HEK293 (cell line): ENCODE measurements at regions not wholly inside any gene's neighbourhood (a gene's known extent, or its start where the extent isn't known, plus 50 kb on each side); places are given as distances from the start of the nearest gene placed in this dataset.

Source experiments
- CTCF ChIP-seq: fragments of 450-650 bp; formaldehyde crosslinking; IDR thresholded peaks from 2 replicates; pipeline ENCODE4 v1.5.1; 2016; ENCODE audit warnings: missing biosample characterization, missing genetic modification characterization
- HOXD13 ChIP-seq: sonication (generic); formaldehyde crosslinking; IDR thresholded peaks from 2 replicates; pipeline ENCODE4 v1.8.0; 2022; ENCODE audit warnings: missing genetic modification reagents, borderline replicate concordance
- MYNN ChIP-seq: fragments of 450-650 bp; formaldehyde crosslinking; IDR thresholded peaks from 2 replicates; pipeline ENCODE4 v1.5.1; 2016; ENCODE audit warnings: missing biosample characterization, missing genetic modification characterization, borderline replicate concordance
- REST ChIP-seq: fragments of 450-650 bp; formaldehyde crosslinking; IDR thresholded peaks from 2 replicates; pipeline ENCODE4 v1.5.1; 2016; ENCODE audit warnings: missing biosample characterization, missing genetic modification characterization
- SCRT2 ChIP-seq: fragments of 450-650 bp; formaldehyde crosslinking; IDR thresholded peaks from 2 replicates; pipeline ENCODE4 v1.5.1; 2016; ENCODE audit warnings: missing biosample characterization, missing genetic modification characterization
- ZBTB26 ChIP-seq: fragments of 450-650 bp; formaldehyde crosslinking; optimal IDR thresholded peaks from 2 replicates; pipeline ENCODE3; 2016; ENCODE audit warnings: missing biosample characterization, mild to moderate bottlenecking, missing genetic modification characterization
- ZNF174 ChIP-seq: fragments of 450-650 bp; formaldehyde crosslinking; IDR thresholded peaks from 2 replicates; pipeline ENCODE4 v1.5.0; 2017; ENCODE audit warnings: missing biosample characterization, mild to moderate bottlenecking, missing genetic modification characterization
- ZNF24 ChIP-seq: fragments of 450-650 bp; formaldehyde crosslinking; IDR thresholded peaks from 2 replicates; pipeline ENCODE4 v1.5.1; 2016; ENCODE audit warnings: missing biosample characterization, missing genetic modification characterization
- ZNF513 ChIP-seq: fragments of 450-650 bp; IDR thresholded peaks from 2 replicates; pipeline ENCODE4 v1.5.1; 2018; ENCODE audit warnings: missing biosample characterization, missing genetic modification characterization
- ZNF707 ChIP-seq: fragments of 450-650 bp; formaldehyde crosslinking; IDR thresholded peaks from 2 replicates; pipeline ENCODE4 v1.5.1; 2016; ENCODE audit warnings: missing biosample characterization, missing genetic modification characterization

GRCh38 chr20:40864470-40864869 lies 164.2 kb upstream of the TOP1 start:
- TF ChIP-seq REST (tag by site-specific recombination) (no peak), HOXD13 (CRISPR knock-in tag) (no peak), ZNF174 (no peak), ZNF24 (no peak), CTCF (tag by site-specific recombination) (no peak), SCRT2 (tag by site-specific recombination) (no peak), ZNF513 (tag by site-specific recombination) (no peak), ZNF707 (tag by site-specific recombination) (no peak), MYNN (tag by site-specific recombination) (no peak), ZBTB26 (tag by site-specific recombination) (no peak)
